ENCODE measurements at regions not wholly inside any gene's neighbourhood (a gene's known extent, or its start where the extent isn't known, plus 50 kb on each side); places are given as distances from the start of the nearest gene placed in this dataset.

- no peak for DNase-seq
Observed at GRCh38 chr11:70501933-70502540, 103.7 kb downstream of the CTTN start.

DNA sequence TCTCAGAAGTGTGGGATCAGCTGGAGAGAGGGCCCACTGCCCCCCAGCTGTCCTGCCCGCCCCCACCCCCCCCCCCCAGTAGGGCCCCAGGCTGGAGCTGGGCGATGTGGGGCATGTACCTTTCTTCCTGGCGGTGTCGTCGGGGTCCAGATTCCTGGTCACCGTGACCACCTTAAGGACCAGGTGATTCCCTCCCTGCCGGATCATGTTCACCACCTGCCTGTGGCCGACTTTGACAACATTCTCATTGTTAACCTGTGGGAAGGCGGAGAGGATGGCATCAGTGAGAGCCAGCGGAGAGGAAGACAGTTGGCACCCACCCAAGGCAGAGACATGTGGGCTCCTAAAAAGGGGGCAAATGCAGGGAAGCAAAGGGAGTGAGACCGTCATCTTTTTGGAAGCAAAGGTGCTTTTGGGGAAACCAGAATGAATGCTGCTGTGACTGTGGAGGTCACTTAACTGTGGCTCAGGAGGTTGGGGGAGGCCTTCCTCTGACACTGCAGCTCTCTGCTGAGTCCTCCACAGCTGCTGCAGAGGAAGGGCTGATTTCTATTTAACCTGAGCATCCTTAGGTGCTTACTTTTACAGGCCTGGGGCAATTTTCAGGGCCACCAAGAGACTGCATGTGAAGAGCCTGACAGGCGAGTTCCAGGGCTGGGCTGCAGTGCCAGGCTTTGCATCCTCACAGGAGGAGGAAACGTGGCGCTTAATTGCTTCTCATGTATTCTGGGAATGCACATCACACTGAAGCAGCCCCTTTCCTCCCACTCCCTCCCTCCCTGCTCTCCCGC is 104.5 kb downstream of the CTTN start:
- no peak for DNase-seq

- DNase-seq: no peak
Observed at GRCh38 chr11:70503468-70504221, 105.3 kb downstream of the CTTN start.

DNA sequence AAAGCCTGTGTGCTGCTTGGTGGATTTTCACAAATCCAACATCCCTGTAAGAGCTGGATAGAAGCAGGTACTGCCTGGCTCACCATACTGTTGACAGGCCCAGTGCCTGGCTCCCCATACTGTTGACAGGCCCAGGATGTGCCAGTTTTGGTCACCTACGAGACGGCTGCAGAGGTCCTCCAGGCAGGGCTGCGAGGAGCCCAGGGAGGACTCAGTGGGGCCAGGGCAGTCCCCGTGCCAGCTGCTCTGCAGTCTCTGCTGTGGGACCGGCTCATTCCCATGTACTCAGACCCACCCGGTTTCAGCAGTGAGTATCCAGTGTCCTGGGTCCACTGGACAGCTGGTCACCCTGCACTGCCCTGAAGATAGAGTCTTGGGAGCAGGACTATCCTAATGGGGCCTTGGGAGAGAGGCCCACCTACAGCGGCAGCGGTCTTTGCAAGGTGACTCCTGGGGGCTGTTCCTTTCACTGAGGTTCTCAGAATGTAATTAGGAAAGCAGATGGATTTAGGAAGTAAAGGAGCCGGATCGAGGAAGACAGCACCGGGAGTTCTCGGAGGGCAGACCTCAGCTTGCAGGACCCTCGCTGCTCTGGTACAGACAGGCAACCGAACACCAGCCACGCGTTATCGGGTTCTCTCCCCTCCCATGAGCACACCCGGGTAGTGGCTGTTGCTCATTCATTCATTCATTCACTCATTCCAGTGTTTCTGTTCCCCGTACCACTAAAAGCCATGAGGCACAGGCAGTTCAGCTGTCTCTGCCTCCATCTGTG is 106.1 kb downstream of the CTTN start:
- no peak for DNase-seq

GRCh38 chr11:70505331-70505731 is 107.0 kb downstream of the CTTN start:
- no peak for DNase-seq

- DNase-seq: no peak
Observed at GRCh38 chr11:70505761-70506657, 107.7 kb downstream of the CTTN start.

- no peak for DNase-seq
Observed at GRCh38 chr11:70506658-70506970, 108.3 kb downstream of the CTTN start.

DNA sequence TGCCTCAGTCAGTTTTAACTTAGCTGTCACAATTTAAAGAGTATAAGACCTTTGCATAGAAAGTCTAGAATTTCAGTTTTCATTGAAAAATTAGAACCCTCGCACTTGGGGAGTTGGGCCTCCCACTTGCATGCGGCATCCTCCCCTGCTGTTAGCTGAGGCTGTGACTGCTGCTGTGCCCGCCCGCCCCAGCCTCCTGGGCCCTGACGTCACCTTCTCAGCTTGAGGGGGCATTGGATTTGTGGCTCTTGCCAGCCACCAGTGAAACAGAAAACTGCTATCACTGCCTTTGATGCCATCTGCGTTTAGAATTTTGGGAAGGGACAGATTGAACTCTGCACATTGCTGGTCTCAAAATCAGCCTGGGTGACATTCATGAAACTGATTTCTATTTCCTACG is 108.7 kb downstream of the CTTN start:
- no peak for DNase-seq

DNA sequence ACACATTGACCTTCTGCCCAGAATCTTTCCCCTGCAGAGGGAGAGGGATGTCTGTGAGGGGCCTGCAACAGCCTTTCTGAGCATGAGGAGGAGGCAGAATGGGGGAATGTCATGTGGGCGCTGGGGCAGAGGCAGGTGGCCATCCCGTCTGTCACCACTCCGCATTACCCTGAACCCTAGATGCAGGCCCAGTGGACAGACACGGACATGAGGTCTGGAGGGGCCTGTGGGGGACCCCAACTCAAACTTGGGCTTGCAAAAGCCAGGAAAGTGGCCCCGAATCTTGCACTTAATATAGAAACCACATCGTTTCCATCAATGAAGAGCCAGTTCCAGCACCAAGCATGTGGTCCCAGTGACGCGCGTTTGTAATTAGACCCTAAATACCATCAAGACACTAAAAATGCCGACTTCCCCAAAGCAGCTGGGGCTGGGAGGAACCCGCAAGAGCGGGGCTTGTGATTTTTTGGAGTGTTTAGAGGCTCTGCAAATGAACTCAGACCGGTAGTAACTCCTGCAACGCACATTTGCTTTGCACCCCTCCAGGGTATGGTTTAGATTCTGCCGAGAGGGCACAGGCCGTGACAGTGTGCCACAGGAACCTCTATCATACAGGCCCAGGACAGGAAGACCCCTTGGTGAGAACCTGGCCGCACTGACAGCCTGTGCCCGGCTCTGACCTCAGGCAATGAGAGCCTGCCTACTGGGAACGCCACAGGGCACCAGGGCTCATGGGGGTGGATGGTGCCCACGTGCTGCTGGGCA is 109.3 kb downstream of the CTTN start:
- no peak for DNase-seq

GRCh38 chr11:70508231-70508480 is 109.8 kb downstream of the CTTN start:
- no peak for DNase-seq

DNA sequence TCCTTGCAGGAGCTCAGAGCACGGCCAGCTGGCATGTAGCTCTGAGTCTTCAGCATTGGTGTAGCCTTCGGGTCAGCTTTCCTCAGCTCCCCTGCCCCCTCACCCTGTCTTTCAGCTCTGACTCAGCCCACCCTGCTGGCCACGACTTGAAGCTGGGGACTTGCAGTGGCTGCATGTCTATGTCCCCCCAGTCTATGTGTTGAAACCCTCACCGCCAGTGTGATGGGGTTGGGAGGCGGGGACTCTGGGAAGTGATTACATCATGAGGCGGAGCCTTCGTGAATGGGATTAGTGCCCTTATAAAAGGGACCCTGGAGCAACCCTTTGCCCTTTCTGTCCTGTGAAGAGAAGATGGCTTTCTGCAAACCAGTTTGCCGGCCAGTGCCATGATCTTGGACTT is 111.1 kb downstream of the CTTN start:
- no peak for DNase-seq

- DNase-seq: no peak
Observed at GRCh38 chr11:70510106-70510505, 111.8 kb downstream of the CTTN start.

- no peak for DNase-seq
Observed at GRCh38 chr11:70510571-70510970, 112.2 kb downstream of the CTTN start.

- no peak for DNase-seq
Observed at GRCh38 chr11:70511345-70511744, 113.0 kb downstream of the CTTN start.

DNA sequence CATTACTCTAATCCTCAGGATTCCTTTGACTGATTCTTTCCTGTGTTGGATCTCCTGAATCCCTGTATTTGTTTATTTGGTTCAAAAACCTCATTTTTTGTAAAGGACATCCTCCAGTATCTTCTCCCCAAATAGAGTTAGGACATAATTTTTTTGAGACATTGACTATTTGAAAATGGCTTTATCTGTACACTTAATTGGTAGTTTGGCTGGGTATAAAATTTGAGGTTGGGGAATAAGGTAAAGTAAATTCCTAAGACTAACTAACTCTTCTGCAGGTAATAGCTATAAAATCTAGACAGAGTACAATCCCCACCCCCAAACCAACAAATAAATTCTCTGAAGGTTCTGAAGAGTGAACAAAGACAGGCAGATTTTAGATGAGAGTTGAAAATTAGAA is 114.4 kb downstream of the CTTN start:
- DNase-seq: no peak

GRCh38 chr11:70517203-70517602 is 118.9 kb downstream of the CTTN start:
- no peak for DNase-seq

DNA sequence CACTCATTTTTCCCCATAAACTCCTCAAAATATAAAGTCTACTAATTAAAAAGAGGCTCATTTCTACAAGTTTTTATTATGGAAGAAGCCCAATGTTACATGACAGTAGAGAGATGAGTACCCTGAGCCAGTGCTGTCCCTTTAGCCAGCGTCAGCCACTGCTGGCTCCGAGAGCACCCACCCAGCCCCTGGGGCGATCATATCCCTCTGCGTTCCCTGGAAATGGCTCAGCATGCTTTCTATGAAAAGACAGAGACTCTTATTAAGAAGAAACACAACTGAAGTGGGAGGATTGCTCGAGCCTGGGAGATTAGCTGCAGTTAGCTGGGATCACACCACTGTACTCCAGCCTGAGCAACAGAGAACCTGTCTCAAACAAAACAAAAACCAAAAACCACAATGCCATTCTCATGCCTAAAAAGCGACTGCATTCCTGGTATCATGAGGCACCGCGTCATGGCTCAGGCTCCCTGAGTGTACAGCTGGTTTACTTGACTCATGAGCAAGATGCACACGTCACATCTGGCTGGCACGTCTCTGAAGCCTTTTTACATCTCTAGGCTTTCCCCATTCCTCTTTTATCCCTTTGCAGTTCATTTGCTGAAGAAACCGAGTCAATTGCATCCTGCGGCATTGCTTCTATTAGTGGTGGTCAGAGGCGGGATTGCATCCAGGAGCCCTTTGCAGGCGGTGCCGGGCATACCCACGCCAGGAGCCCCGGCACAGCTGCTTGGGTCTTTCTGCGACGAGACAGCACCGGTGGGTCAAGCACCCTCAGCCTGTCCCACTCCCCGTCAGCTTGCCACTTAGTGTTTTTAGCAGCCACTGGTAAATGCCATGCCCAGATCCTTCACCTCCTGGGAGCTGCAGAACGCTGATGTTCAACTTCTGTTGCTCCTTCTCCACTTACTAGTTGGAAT is 119.9 kb downstream of the CTTN start:
- DNase-seq: no peak

DNA sequence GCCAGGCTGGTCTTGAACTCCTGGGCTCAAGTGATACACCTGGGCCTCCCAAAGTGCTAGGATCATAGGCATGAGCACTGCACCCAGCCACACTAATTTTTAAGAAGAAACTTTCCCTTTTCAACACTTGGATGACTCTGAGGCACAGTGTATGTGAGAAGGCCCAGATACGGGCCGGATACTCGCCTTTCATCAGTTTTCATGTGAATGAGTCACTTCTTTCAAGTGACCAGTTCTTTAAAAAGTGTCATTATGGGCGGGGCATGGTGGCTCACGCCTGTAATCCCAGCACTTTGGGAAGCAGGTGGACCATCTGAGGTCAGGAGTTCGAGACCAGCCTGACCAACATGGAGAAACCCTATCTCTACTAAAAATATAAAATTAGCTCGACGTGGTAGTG is 120.8 kb downstream of the CTTN start:
- no peak for DNase-seq

DNA sequence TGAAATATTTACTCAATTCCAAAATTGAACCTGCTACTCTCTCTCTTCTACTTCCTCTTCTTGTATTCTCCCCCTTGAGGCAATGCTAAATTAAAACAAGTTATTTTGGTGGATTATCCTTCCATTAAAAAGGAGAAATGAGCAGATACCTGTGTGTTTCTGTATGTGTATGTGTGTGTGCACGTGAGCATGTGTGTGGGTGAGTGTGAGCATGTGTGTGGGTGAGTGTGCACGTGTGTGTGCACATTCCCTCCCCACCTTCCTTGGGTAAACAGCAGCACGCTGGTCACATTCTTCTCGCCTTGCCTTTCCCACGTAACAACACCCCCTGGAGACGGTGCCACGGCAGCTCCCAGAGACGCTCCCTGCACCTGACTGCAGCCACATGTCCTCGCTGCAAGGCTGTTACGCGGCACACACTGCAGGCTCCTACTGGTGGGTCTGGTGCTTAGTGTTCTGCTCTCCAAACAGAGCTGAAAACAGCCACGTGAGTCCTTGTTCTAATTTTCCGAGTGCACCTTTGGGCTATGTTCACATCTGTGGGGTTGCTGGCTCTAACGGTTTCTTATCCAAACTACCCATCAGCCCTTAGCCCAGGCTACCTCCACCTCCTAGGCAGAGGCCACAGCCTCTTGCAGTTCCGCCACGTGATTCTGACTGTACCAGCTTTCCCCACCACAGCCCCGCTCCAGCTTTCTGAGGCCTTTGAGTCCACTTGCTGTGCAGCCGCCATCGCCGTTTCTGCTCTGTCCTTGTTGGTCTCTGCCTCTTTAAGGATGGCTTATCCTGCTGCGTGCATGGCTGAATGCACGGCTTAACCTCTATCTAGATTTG is 123.4 kb downstream of the CTTN start:
- DNase-seq: no peak

DNA sequence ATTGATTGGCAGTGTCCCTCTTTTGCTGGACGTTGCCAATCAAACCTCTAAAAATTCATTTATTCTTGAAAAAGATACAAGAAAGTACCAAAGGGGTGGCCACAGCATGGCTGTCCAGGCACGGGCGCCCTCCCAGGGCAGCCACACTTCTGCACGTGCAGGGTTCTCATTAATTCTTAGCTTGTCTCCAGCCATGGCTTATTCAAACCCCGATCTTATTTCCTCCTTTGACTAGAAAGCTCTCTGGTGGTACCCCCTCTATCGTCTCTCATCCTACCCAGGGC is 123.9 kb downstream of the CTTN start:
- no peak for DNase-seq

Measured in central memory CD4-positive, alpha-beta T cell (primary cell).